ENCODE measurements at regions not wholly inside any gene's neighbourhood (a gene's known extent, or its start where the extent isn't known, plus 50 kb on each side); places are given as distances from the start of the nearest gene placed in this dataset.
A peak's percentile ranks its signal among the peaks of the same experiment; 100 is the strongest.

- Histone ChIP-seq H3K4me3 (no peak overlapping the region), H3K27ac (no peak overlapping the region), H3K4me2 (no peak overlapping the region), H3K9me3 (no peaks in the 10 kb centered on the region), H3K4me1 (0 out of 3 replicates have a peak, but pooled peaks cover 5% of the 10 kb centered on the region)
- TF ChIP-seq HOXB13 (CRISPR knock-in tag; IDR thresholded peaks at IDR 0.05; ENCODE audit: low read depth) (no peak), NFE2L2 (conservative IDR thresholded peaks at IDR 0.05; ENCODE audit: low read length) (no peak), TFCP2L1 (CRISPR knock-in tag; IDR thresholded peaks at IDR 0.05) (no peak), POLR2A (IDR thresholded peaks at IDR 0.05; ENCODE audit: low read length) (no peak), FOXS1 (CRISPR knock-in tag; IDR thresholded peaks at IDR 0.05) (no peak), EP300 (IDR thresholded peaks at IDR 0.05) (no peak), RFX5 (IDR thresholded peaks at IDR 0.05) (no peak), ZNF302 (CRISPR knock-in tag; IDR thresholded peaks at IDR 0.05) (no peak), SMC3 (IDR thresholded peaks at IDR 0.05) (no peak), CBX8 (IDR thresholded peaks at IDR 0.05) (no peak), FOSB (CRISPR knock-in tag; IDR thresholded peaks at IDR 0.05) (no peak), TP53 (CRISPR knock-in tag; IDR thresholded peaks at IDR 0.05) (no peak), HES2 (IDR thresholded peaks at IDR 0.05) (no peak)
- TF ChIP-seq, protein P1, sequence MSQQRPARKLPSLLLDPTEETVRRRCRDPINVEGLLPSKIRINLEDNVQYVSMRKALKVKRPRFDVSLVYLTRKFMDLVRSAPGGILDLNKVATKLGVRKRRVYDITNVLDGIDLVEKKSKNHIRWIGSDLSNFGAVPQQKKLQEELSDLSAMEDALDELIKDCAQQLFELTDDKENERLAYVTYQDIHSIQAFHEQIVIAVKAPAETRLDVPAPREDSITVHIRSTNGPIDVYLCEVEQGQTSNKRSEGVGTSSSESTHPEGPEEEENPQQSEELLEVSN (IDR thresholded peaks at IDR 0.05; ENCODE audit: borderline replicate concordance, low read depth), result no peak
- TF ChIP-seq, protein P2, sequence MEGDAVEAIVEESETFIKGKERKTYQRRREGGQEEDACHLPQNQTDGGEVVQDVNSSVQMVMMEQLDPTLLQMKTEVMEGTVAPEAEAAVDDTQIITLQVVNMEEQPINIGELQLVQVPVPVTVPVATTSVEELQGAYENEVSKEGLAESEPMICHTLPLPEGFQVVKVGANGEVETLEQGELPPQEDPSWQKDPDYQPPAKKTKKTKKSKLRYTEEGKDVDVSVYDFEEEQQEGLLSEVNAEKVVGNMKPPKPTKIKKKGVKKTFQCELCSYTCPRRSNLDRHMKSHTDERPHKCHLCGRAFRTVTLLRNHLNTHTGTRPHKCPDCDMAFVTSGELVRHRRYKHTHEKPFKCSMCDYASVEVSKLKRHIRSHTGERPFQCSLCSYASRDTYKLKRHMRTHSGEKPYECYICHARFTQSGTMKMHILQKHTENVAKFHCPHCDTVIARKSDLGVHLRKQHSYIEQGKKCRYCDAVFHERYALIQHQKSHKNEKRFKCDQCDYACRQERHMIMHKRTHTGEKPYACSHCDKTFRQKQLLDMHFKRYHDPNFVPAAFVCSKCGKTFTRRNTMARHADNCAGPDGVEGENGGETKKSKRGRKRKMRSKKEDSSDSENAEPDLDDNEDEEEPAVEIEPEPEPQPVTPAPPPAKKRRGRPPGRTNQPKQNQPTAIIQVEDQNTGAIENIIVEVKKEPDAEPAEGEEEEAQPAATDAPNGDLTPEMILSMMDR (IDR thresholded peaks at IDR 0.05), result no peak
- TF ChIP-seq, protein P3, sequence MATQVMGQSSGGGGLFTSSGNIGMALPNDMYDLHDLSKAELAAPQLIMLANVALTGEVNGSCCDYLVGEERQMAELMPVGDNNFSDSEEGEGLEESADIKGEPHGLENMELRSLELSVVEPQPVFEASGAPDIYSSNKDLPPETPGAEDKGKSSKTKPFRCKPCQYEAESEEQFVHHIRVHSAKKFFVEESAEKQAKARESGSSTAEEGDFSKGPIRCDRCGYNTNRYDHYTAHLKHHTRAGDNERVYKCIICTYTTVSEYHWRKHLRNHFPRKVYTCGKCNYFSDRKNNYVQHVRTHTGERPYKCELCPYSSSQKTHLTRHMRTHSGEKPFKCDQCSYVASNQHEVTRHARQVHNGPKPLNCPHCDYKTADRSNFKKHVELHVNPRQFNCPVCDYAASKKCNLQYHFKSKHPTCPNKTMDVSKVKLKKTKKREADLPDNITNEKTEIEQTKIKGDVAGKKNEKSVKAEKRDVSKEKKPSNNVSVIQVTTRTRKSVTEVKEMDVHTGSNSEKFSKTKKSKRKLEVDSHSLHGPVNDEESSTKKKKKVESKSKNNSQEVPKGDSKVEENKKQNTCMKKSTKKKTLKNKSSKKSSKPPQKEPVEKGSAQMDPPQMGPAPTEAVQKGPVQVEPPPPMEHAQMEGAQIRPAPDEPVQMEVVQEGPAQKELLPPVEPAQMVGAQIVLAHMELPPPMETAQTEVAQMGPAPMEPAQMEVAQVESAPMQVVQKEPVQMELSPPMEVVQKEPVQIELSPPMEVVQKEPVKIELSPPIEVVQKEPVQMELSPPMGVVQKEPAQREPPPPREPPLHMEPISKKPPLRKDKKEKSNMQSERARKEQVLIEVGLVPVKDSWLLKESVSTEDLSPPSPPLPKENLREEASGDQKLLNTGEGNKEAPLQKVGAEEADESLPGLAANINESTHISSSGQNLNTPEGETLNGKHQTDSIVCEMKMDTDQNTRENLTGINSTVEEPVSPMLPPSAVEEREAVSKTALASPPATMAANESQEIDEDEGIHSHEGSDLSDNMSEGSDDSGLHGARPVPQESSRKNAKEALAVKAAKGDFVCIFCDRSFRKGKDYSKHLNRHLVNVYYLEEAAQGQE (IDR thresholded peaks at IDR 0.05), result no peak
- TF ChIP-seq, protein P4, sequence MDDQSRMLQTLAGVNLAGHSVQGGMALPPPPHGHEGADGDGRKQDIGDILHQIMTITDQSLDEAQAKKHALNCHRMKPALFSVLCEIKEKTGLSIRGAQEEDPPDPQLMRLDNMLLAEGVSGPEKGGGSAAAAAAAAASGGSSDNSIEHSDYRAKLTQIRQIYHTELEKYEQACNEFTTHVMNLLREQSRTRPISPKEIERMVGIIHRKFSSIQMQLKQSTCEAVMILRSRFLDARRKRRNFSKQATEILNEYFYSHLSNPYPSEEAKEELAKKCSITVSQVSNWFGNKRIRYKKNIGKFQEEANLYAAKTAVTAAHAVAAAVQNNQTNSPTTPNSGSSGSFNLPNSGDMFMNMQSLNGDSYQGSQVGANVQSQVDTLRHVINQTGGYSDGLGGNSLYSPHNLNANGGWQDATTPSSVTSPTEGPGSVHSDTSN (IDR thresholded peaks at IDR 0.05), result no peak
- ATAC-seq (no peak), DNase-seq (ENCODE audit: low read depth in 1 of 2, low spot score in 1 of 2) (no peak), FAIRE-seq (no peak)
- ChIA-PET POLR2A (no interaction called here), CTCF (interaction anchor here (0.8 to 1.5 kb wide), 2 partner anchors 8 to 224 kb away, joined by 3 to 4 read pairs; no protein-coding TSS in a partner anchor)
Observed at GRCh38 chr9:6109571-6109970, 94.1 kb upstream of the RANBP6 start.

GRCh38 chr9:6106711-6107339, 91.4 kb upstream of the RANBP6 start:
- FAIRE-seq, result no peak
- 48% methylated on average over 2 of the region's 2 CpGs for WGBS (ENCODE audit: missing lambda C conversion rate)
- peaks cover 12% of the 10 kb centered on the region; the same call in 1 of the 3 replicates for H3K4me1 ChIP-seq
- CTCF ChIA-PET, result interaction anchor here (0.5 to 1.4 kb wide), 9 partner anchors 11 to 564 kb away, joined by 3 to 5 read pairs (median 3); no protein-coding TSS in a partner anchor
- POLR2A ChIA-PET, result interaction anchor here (0.9 kb wide), 1 partner anchor 8 kb away, joined by 3 read pairs; no protein-coding TSS in a partner anchor
- peak overlapping the region; percentile 49 for H3K4me2 ChIP-seq
- ATAC-seq, result peak; percentile 92
- peak overlapping the region; percentile 3 to 60; a peak in 2 of 6 replicates for H3K27ac ChIP-seq
- peak; percentile 54 to 55 for DNase-seq (ENCODE audit: low read depth in 1 of 2, low spot score in 1 of 2)
- H3K9me3 ChIP-seq, result no peaks in the 10 kb centered on the region
- TF ChIP-seq, protein P2 (IDR thresholded peaks at IDR 0.05), result peak; percentile 41
- TF ChIP-seq FOSB (CRISPR knock-in tag; IDR thresholded peaks at IDR 0.05) (no peak), SMC3 (IDR thresholded peaks at IDR 0.05) (0 out of 3 replicates have a peak, but pooled peaks have one; percentile 28), RAD21 (conservative IDR thresholded peaks at IDR 0.05 in 1 of 2, IDR thresholded peaks at IDR 0.05 in 1 of 2) (peak in 1 of 2 experiments; percentile 33; a peak in 1 of 5 replicates), ZSCAN20 (CRISPR knock-in tag; IDR thresholded peaks at IDR 0.05) (no peak), HDAC2 (IDR thresholded peaks at IDR 0.05) (no peak), KDM5A (IDR thresholded peaks at IDR 0.05) (no peak), RCOR1 (IDR thresholded peaks at IDR 0.05; ENCODE audit: low read depth, low read length) (no peak)
- no peak overlapping the region for H3K4me3 ChIP-seq
